SK-N-DZ (cell line): ENCODE measurements at regions not wholly inside any gene's neighbourhood (a gene's known extent, or its start where the extent isn't known, plus 50 kb on each side); places are given as distances from the start of the nearest gene placed in this dataset.

Experiments
- DNase-seq: peaks from one replicate; pipeline ENCODE4 v3.0.0-alpha.2; 2015; ENCODE audit warnings: low spot score

GRCh38 chr1:212189352-212189738 lies 95.9 kb upstream of the PPP2R5A start:
- DNase-seq = no peak

GRCh38 chr1:212190169-212190568 lies 95.0 kb upstream of the PPP2R5A start:
- no peak for DNase-seq

DNA sequence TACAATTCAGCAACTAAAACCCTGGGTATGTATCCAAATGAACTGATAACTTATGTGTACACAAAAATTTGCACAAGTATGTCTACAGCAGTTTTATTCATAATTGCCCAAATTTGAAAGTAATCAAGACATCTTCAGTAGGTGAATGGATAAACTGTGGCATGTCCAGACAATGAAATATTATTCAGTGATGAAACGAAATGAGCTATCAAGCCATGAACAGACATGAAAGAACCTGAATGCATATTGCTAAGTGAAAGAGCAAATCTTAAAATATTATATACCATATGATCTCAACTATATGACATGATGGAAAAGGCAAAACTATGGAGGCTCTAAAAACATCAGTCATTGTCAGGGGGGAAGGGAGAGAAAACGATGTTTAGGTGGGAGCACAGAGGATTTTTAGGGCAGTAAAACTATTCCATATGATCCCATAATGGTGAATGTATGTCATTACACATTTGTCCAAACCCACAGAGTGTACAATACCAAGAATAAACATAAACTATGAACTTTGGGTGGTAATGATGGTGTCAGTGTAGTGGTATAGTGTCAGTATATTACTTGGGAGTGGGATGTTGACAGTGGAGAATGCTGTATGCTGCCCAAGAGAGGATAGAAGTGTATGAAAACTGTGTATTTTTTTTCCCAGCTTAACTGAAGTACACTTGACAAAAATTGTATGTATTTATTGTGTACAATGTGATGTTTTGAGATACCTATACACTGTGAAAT lies 92.8 kb upstream of the PPP2R5A start:
- no peak for DNase-seq

DNA sequence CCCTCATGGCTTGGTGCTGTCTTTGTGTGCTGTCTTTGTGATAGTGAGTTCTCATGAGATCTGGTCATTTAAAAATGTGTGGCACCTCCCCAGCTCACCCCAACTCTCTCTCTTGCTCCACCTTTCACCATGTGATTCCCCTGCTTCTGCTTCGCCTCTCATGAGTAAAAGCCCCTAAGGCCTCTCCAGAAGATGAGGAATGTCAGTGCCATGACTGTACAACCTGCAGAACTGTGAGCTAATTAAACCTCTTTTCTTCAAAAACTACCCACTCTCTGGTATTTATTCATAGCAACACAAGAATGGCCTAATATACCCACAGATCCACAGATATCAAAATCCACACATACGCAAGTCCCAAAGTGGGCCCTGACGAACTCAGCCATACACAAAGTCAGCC lies 88.9 kb upstream of the PPP2R5A start:
- DNase-seq = no peak

DNA sequence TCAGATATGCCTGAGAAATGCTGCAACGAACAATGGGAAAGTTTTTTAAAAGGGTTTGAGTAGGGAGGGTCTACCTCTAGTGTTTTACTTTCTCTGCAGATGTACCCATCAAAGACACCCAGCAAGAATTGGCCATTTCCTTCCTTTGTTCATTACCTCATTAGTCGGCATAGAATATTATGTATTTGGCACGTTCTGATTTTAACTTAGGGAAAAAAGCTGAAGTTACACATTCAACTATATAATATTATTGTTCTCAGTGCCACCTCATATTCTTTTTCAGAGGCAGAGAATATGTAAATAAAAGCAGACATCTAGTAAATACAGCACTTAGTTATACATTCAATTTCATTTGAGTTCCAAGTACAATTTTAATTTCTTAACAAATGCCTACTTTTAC lies 83.7 kb upstream of the PPP2R5A start:
- no peak for DNase-seq

DNA sequence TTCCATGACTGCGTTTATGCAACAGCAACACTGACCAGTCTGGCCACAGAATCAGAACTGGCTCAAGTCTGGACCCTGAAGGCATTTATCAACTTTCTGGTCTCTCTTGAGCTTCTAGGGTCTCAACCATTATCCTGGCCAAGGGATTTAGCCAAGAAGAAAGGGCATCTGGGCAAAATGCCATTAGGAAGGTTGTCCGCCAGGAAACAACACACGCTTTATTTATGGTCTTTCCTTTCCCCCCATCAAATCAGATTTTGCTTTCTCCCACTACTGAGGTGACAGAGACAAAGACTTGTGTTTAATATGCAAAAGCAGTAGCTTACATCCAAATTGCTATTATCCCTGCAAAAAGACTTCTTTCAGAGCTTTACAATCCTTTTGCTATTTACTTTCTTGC lies 81.6 kb upstream of the PPP2R5A start:
- no peak for DNase-seq

DNA sequence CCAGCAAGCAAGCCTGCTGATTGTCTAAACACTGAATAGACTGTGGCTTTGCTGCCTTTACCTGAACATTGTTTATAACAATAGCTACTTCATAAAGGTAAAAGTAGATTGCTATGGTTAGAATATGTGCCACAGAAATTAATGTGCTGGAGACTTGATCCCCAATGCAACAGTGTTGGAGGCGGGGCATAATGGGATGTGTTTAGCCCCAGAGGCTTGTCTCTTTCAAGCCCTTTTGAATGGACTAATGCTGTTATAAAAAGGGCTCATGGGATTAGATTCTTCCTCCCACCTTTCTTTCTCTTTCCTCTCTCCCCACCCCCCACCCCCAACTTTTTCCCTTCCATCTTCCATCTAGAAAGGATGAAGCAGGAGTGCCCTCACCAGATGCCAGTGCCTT lies 80.2 kb upstream of the PPP2R5A start:
- DNase-seq = no peak

DNA sequence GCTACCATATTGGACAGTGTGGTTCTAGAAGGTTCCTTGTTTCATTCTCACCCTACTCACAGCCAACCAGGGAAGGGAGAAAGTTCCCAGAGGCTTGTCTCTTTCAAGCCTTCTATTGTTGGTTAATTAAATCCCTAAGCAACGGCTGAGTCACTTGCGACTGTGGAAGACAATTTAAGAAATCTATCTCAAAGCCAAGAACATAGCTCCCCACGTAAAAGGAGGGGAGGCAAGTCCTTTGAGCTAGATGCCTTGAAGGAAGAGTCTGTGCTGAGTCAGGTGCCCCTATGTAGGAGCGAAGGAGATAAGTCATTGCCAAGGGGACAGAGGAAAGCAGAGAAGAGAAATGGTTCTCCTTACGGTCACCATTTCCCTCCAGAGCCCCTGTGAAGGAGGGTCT lies 79.4 kb upstream of the PPP2R5A start:
- no peak for DNase-seq

GRCh38 chr1:212207118-212207517 lies 78.1 kb upstream of the PPP2R5A start:
- no peak for DNase-seq

- DNase-seq = no peak
These were observed 77.2 kb upstream of the PPP2R5A start for GRCh38 chr1:212207822-212208520.

DNA sequence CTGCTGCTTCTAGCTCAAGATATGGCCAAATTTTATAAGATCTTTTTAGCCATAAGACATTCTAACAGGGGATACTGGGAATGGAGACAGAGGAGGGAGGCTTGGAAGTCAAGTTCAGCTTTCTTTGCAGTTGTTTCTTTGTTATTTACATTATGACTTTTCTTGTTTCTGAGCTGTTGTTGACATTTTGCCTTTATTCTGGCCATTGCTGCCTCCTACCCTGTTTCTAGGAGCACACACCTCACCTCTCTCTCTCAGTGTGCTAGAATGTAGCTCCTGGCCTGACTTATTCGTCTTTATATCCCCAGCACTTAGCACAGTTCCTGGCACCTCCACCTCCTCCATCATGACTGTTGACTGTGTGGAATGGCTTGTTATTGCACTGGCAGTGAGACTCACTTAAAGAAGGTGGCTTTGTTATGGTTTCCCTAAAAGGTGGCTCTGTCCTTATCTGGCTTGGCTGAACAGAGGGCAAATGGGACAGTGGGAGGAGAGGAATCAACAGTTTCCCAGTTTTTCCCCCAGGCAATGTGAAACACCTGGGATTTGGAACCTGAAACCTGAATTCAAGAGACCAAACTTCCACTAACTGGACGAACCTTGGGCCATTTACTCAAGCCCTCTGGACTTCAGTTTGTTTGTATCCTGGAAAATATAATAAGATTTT lies 76.1 kb upstream of the PPP2R5A start:
- DNase-seq = no peak

GRCh38 chr1:212211371-212211770 lies 73.8 kb upstream of the PPP2R5A start:
- no peak for DNase-seq

DNA sequence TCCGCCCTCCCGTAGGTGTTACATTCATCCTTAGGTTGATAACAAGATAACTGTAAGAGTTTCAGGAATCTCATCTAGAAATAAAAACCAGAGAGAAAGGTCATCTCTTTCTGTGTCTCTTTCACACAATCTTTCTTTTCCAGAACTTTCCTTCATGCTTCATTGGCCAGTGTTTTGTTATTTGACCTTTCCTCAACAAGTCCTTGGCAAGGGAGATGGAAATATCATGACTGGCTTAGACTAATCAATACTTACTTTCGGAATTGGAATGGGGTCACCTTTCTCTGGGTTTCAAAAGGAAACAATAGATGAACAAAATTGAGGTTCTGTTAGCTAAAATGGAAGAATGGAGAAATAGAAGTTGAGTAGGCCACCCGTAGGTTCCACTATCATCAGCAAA lies 72.9 kb upstream of the PPP2R5A start:
- no peak for DNase-seq

GRCh38 chr1:212212906-212213305 lies 72.3 kb upstream of the PPP2R5A start:
- no peak for DNase-seq

DNA sequence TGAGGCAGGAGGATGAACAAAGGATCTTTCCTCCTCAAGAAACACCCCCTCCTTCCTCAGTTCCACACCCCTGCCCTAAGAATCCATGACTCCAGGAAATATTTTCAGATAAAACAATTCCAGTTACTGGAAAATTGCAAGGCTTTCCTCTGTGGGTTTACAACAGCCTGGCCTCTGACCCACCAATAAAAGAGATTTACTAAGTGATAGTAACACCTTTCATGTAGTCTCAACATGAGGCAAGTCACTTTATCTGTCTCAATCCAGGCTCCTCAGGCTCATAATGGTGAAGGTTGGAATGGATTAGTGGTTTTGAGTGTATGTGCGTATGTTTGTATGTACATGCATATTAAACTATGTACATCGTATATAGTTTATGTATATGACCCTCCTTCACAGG lies 71.4 kb upstream of the PPP2R5A start:
- DNase-seq = no peak

- DNase-seq = no peak
These were observed 70.9 kb upstream of the PPP2R5A start for GRCh38 chr1:212214325-212214724.

- peak; percentile 50 for DNase-seq
These were observed 69.3 kb upstream of the PPP2R5A start for GRCh38 chr1:212215910-212216309.

DNA sequence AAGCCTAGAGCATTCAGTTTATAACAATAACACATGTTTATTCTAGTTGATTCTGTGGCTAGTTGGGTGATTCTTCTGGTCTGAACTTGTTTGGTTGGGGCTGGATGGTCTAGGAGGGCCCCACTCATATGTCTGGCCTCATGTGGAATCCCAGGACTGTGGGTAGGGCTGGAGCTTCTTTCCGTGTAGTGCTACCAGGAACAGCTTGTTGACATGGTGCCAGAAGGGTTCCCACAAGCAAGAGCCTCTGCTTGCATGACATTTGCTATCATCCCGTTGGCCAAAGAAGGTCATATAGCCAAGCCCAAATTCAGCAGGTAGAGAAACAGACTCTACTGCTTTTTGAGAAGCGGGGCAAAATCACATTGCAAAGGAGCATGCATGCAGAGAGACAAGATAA lies 67.6 kb upstream of the PPP2R5A start:
- DNase-seq = no peak

DNA sequence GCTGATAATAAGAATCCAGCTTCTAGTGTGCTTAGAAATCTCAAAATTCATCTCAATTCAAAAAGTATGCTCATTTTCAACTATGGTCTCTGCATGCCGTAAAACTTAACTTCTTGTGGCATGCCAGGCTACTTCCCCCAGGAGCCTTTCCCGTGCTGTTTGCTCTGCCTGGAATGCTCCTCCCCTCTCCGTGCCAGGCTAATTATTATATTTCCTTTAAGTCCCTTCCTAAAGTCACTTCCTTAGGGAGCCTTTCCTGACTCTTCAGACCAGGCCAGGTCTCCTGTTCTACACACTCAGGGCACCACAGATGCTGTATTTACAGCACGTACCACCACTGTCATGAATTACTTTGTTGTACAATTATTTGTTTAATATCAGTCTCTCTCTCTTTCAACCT lies 67.1 kb upstream of the PPP2R5A start:
- DNase-seq = no peak

DNA sequence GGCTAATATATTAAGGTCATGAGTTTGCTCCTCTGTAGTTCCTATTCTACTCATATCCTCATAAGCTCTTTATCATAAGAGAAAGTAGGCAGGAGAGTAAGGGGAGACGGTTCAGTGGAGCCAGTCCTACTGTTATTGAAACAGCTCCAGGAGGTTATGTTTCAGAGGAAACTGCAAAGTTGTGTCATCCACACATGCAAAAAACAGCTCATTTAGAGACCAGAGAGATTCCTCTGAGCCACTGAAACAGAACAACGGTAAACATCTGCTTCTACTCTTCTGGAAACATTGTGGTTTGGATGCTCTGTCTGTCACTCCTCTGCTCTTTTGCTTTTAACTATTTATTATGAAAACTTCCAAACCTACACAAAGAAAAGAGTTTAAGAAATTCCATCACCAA lies 66.3 kb upstream of the PPP2R5A start:
- DNase-seq = no peak

DNA sequence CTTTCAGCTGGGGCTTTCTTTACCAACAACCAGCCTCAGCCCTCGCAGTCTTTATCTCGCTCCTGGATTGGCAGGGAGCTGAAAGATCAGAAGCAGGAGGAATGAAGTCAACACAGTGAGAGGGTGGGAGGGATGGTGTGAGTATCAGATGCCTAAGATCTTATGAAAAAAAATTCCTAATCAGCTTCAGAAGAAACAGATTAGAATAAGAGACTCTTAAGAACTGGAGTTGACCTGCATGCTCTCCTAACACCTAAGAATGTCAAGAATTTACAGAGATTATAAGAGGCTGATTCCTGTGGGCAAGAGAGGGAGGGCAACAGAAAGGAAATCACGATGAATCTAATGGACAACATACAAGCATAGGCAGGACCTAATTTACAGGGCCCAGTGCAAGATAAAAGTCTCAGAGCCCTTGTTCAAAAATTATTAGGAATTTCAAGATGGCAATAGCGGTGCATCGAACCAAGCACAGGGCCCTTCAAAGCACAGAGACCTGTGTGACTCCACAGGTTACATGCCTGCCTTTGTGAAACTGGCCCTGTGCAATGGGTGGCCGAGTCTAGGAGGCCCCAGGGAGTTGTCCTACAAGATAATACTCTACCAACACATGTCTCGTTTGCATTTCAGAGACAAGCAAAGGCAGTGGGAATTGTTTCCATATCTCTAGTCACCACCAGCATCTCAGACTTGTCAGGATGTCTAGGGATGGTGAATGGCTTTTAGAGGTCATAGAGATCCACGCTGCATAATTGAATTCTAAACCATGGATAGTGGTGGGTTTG lies 65.3 kb upstream of the PPP2R5A start:
- DNase-seq = no peak

GRCh38 chr1:212221801-212222200 lies 63.4 kb upstream of the PPP2R5A start:
- no peak for DNase-seq
